HAP-1 (cell line): ENCODE measurements at regions not wholly inside any gene's neighbourhood (a gene's known extent, or its start where the extent isn't known, plus 50 kb on each side); places are given as distances from the start of the nearest gene placed in this dataset.
"Not testable (repeated sequence)": the region's sequence is repeated elsewhere in the genome, so short reads cannot be mapped to it uniquely, and the experiment has no call there.

Experiments used
- DNase-seq, 2 experiments: peaks; one replicate each; pipeline ENCODE4 v3.0.0-alpha.2; 2016 to 2020; ENCODE audit warnings: low spot score in 2 of 2
- H3K27me3 ChIP-seq: fragments of 250-450 bp; sonication (Bioruptor Pico); 2 replicates; pipeline ENCODE4 v1.5.1; 2020; ENCODE audit warnings: low read depth, mild to moderate bottlenecking, moderate library complexity
- H3K36me3 ChIP-seq: fragments of 250-450 bp; sonication (Bioruptor Pico); replicated peaks from 2 replicates; pipeline ENCODE4 v1.5.1; 2020; ENCODE audit warnings: mild to moderate bottlenecking
- H3K4me1 ChIP-seq: fragments of 250-450 bp; sonication (Bioruptor Pico); 2 replicates; pipeline ENCODE4 v1.5.1; 2020; ENCODE audit warnings: mild to moderate bottlenecking
- H3K4me3 ChIP-seq: fragments of 250-450 bp; sonication (Bioruptor Pico); 2 replicates; pipeline ENCODE4 v1.5.1; 2020; ENCODE audit warnings: mild to moderate bottlenecking, moderate library complexity
- H3K9me3 ChIP-seq: fragments of 250-450 bp; sonication (Bioruptor Pico); 2 replicates; pipeline ENCODE4 v1.5.1; 2020; ENCODE audit warnings: mild to moderate bottlenecking, moderate library complexity
- in situ Hi-C: fragments of 300-500 bp; cut with MboI; formaldehyde crosslinking; loops from 3 replicates; pipeline ENCODE4 v1.14.3; 2020; ENCODE audit warnings: low sequenced_read_pairs, inconsistent platforms, mixed read lengths

DNA sequence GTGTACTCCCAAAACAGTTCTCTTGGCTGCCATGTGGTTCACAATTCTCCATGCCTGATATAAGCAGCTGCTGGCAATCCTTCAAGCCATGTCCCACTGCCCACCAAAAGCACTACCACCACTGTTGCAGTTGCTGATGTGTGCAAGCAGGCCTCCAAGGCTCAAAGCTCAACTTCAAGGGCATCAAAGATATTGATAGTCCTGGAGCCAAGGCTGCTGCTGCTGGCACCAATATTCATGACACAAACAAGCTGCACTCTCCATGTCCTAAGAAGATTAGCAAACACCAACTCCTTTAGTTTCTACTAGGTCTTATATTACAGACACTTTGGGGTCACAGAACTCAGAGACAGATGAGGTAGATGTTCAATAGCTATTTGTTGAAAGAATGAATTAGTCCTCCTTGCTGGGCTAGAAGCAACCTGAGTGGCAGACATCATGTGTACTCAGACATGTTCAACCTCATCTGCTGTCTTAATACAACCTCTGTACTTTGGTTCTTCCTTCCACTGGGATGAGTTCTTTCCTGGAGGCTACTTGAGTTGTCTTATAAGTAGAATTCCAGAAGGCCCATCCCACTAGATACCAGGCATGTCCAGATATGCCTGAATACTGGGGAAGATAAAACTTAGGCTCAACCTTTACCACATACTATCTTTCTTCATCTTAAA lies 104.5 kb upstream of the UGP2 start:
- Histone ChIP-seq H3K27me3 (no peaks in the 10 kb centered on the region), H3K4me1 (no peaks in the 10 kb centered on the region; the same call in 1 of the 2 replicates), H3K36me3 (no peaks in the 10 kb centered on the region), H3K9me3 (no peaks in the 10 kb centered on the region), H3K4me3 (no peak overlapping the region)
- in situ Hi-C loops, result no loop called here
- DNase-seq, result no peak

DNA sequence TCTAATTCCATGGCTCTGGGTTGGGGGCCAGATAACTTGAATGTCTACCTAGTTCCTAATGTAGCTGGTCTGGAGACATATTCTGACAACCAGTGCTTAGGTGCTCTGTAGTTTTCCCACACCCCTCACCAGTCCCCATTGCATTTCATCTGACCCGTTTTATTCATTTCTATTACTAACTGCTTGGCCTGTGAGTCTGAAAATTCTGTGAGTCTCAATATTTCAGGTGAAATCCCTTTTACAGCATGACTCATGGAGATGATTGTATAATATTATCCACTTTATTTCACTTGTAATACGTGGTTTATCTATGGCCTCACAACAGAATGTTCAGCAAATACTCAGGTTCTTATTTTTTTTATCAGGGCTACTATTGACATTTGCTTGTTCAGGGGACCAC lies 103.7 kb upstream of the UGP2 start:
- no peaks in the 10 kb centered on the region; the same call in 1 of the 2 replicates for H3K4me1 ChIP-seq
- no peaks in the 10 kb centered on the region for H3K27me3 ChIP-seq
- H3K4me3 ChIP-seq, result no peak overlapping the region
- no peaks in the 10 kb centered on the region for H3K36me3 ChIP-seq
- no peak for DNase-seq
- in situ Hi-C loops, result no loop called here
- H3K9me3 ChIP-seq, result no peaks in the 10 kb centered on the region

DNA sequence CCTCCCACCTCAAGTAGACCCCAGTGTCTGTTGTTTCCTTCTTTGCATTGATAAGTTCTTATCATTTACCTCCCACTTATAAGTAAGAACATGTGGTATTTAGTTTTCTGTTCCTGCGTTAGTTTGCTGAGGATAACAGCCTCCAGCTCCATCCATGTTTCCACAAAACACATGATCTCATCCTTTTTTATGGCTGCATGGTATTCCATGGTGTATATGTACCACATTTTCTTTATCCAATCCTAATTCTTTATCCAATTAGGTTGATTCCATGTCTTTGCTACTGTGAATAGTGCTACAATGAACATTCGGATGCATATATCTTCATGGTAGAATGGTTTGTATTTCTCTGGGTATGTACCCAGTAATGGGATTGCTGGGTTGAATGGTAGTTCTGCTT lies 102.5 kb upstream of the UGP2 start:
- H3K4me3 ChIP-seq, DNase-seq, H3K4me1 ChIP-seq, in situ Hi-C loops, H3K9me3 ChIP-seq, H3K36me3 ChIP-seq, H3K27me3 ChIP-seq: not testable (repeated sequence)

DNA sequence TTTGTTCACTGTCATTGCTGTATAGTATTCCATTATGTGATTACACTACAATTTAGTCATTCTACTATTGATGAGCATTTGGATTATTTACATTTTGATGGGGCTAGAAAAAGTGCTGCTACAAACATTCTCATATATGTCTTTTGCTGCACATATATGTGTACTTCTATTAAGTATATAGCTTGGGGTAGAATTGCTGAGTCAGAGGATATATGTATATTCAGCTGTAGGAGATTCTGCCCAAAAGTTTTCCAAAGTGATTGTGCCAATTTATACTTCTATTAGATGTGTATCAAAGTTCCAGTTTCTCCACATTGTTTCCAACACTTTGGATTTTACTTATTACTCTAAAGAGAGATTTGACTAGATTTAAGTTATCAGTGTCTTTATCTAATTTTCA lies 101.7 kb upstream of the UGP2 start:
- H3K9me3 ChIP-seq, result no peaks in the 10 kb centered on the region
- no peaks in the 10 kb centered on the region; the same call in 1 of the 2 replicates for H3K4me1 ChIP-seq
- no peaks in the 10 kb centered on the region for H3K27me3 ChIP-seq
- in situ Hi-C loops, result no loop called here
- no peaks in the 10 kb centered on the region for H3K36me3 ChIP-seq
- H3K4me3 ChIP-seq, result no peak overlapping the region
- DNase-seq, result no peak

DNA sequence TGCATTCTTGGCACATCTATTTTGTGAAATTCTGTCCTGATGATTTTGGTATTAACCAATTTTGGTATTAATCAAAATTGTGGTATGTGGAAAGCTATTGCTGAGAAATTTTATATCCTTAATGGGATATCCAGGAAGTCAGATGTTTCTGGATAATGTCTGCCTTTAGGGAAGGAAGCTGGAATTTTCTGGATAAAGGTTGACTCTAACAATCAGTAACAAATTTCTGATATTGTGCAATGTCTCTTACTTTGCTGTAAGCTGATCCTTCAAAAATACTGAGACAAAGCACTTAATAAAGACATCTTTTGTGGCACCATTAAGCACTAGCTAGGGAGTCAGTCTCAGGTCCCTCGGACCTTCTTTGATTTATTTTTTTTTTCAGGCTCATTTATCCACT lies 100.8 kb upstream of the UGP2 start:
- Histone ChIP-seq H3K36me3 (no peaks in the 10 kb centered on the region), H3K4me1 (no peaks in the 10 kb centered on the region), H3K4me3 (no peak overlapping the region), H3K27me3 (no peaks in the 10 kb centered on the region), H3K9me3 (no peaks in the 10 kb centered on the region)
- in situ Hi-C loops, result no loop called here
- DNase-seq, result no peak

DNA sequence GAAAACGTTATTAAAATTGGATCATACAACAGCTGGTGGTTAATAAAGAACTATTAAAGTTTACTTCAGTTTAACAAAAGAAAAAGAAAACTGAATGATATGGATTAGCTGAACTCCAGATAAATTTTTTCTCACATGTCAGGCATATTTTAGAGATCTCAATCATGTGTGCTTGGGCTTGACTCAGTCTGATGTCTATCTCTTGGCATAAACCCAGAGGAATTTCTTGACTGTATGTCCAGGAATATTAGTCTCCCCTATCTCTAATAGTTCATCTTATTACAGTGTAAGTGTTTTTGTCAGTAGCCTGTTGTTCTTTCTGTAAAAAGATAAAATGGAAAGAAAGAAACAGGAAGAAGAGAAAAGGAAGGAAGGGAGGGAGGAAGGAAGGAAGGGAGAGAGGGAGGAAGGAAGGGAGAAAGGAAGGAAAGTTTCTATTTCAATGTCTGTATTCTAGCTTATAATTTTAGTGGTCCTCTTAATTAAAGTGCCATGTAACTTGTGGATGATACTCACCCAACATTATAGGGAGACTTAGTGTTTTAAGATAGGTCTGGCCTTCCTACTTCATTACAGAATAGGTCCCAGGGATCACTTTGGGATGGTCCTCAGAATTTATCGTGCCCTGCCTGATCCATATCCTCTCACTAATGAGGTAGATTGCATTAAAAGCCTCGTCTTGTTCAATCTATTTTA lies 99.7 kb upstream of the UGP2 start:
- DNase-seq, result no peak
- in situ Hi-C loops, result no loop called here

DNA sequence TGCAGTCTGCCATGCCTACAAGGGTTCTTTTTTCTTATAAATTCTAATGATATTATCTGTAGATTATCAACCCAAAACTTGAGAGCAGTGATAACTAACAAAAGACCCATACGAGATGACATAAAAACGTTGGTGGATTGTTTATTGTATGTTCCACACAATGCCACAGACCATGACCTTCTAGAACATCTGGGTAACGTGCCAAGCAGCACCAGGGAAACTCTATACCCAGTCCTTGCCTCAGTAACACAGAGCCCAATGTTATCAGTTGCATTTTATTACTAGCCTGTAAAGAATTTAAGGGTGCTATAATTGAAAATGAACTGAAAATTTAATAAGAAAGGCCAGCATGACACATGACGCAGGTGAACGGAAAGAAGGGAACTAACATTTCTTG lies 99.1 kb upstream of the UGP2 start:
- Histone ChIP-seq H3K4me1 (no peaks in the 10 kb centered on the region), H3K27me3 (no peaks in the 10 kb centered on the region), H3K9me3 (no peaks in the 10 kb centered on the region), H3K36me3 (no peaks in the 10 kb centered on the region), H3K4me3 (no peak overlapping the region)
- no peak for DNase-seq
- in situ Hi-C loops, result no loop called here

More for the DNA sequence above, 99.7 kb upstream of the UGP2 start:
- Histone ChIP-seq H3K27me3 (no peaks in the 10 kb centered on the region), H3K4me1 (no peaks in the 10 kb centered on the region), H3K4me3 (no peak overlapping the region), H3K36me3 (no peaks in the 10 kb centered on the region), H3K9me3 (no peaks in the 10 kb centered on the region)

DNA sequence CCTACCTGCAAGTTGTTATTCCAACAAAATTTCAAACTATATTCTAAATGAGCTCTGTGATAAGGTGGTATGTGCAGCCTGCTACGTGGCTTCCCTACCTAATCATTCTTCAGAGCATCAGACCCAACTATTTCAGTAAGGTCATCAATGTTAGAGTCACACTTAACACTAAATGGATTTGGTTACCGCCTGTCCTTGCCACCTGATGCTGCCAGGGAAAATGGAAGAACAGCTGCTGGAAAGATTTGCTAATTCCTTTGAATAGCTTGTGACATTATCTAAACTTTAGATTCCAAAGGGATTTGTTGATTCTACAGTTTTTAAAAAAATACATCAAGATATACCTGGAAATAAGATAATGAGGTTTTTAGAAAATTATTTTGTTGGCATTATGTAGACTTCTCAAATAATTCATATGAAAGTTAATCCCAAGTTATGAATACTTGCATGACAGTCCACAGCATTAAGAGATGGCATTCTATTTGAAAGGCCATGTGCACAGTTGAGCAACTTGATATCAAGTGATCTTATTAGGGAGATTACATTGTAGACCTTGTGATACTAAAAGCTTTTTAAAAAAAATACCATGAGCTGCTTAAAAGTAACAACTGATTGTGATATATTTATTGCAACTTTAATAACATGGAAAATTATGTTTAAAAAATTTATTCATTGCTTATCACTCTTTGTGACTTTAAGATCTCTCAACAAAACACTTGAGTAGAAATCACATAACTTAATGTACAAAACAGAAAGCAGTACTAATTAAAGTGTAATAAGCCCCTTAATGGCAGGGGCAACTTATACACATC lies 98.3 kb upstream of the UGP2 start:
- no peak for DNase-seq
- H3K36me3 ChIP-seq, result no peaks in the 10 kb centered on the region
- H3K27me3 ChIP-seq, result no peaks in the 10 kb centered on the region
- no peaks in the 10 kb centered on the region for H3K9me3 ChIP-seq
- in situ Hi-C loops, result no loop called here
- no peaks in the 10 kb centered on the region for H3K4me1 ChIP-seq
- H3K4me3 ChIP-seq, result no peak overlapping the region

DNA sequence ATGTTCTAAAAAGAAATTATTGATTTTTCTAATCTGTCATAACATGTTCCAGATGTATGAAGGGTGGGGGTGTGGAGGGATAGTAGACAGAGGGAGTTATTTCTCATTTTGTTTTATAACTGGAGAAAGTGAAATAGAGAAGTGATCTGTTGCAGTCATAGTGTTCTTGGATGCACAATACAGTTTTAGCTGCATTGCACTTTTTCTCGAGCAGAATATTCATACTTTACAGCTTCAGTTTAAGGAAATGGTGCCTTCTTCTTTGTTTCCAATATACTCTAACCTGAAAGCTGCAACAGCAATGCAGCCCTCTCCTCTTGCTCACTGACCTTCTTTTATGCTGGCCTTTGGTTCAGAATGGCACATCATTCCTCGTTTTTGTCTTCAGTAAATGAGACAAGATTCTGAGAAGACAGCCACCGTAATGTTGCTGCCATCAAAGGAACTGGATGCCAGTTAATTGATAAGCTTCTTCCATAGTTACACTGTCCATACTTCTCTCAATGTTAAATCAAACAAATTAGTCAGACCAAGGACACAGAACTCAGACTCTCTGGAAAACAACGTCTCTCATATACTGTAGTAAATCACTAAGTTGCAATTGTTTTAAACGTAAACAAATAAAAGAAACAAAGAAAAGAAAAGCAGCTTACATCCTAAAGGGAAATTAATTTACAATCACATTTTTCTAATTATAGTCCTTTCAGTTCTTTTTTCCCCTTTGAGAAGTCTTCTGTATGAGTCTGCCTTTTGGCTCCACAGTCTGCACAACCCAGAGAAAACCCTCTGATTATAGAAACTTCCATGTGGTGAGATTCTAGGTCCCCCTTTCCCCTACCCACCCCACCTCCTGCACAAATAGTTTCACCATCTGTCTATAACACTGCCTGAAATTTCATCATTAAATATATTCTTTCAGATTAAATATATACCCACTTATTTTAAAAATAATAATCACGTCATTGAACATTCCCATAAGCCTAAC lies 97.4 kb upstream of the UGP2 start:
- in situ Hi-C loops, result no loop called here
- no peaks in the 10 kb centered on the region for H3K9me3 ChIP-seq
- no peaks in the 10 kb centered on the region for H3K4me1 ChIP-seq
- H3K27me3 ChIP-seq, result no peaks in the 10 kb centered on the region
- H3K36me3 ChIP-seq, result no peaks in the 10 kb centered on the region
- DNase-seq, result no peak
- H3K4me3 ChIP-seq, result no peak overlapping the region

DNA sequence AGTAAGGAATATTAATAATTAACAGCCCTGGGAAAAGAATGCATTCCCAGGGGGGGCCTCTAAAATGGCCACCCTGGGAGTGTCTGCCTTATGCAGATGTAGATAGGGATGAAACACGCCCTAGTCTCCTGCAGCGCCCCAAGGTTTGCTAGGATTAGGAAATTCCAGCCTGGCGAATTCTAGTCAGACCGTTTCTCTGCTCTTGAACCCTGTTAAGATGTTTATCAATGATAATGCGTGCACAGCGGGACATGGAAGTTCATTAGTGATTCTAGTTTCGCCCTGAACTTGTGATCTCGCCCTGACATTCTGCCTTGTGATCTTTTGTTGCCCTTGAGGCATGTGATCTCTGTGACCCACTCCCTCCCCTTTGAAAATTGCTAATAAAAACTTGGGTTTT lies 95.1 kb upstream of the UGP2 start:
- H3K9me3 ChIP-seq, DNase-seq, in situ Hi-C loops, H3K4me1 ChIP-seq, H3K4me3 ChIP-seq, H3K27me3 ChIP-seq, H3K36me3 ChIP-seq: not testable (repeated sequence)

DNA sequence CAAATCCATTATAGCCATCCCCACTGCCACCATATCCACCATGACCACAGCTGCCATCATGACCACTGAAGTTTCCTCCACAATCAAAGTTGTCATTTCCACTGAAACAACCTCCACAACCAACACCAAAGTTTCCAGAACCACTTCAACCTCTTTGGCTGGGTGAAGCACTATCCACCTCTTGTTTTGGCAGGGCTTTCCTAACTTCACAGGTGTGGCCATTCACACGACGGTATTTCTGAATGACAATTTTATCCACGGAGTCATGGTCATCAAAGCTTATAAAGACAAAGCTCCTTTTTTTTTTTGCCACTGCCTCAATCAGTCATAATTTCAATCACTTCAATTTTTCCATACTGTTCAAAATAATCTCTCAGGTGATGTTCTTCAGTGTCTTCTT lies 89.8 kb upstream of the UGP2 start:
- Histone ChIP-seq H3K36me3 (no peaks in the 10 kb centered on the region), H3K4me3 (no peak overlapping the region), H3K4me1 (peaks cover 7% of the 10 kb centered on the region), H3K9me3 (no peaks in the 10 kb centered on the region), H3K27me3 (no peaks in the 10 kb centered on the region)
- no peak for DNase-seq
- in situ Hi-C loops, result no loop called here

DNA sequence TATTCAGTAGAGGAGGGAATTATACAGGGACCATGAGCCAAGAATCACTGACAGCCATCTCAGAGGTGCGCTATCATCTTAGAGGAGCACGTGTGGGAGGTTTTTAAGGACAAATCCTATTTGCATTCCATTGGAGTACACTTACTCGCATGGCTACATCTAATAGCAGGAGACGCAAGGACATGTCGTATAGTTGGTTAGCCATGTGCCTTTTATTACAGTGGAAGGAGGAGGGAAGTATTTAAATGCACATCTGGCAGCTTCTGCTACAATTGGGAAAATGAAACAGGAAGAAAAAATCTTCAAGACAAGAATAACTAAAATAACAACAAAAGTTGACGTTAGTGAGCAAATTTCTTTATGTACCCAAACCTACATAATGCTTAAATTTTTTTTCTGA lies 86.5 kb upstream of the UGP2 start:
- Histone ChIP-seq H3K9me3 (no peaks in the 10 kb centered on the region), H3K27me3 (no peaks in the 10 kb centered on the region), H3K4me1 (peaks cover 7% of the 10 kb centered on the region), H3K4me3 (no peak overlapping the region), H3K36me3 (no peaks in the 10 kb centered on the region)
- in situ Hi-C loops, result no loop called here
- DNase-seq, result no peak

DNA sequence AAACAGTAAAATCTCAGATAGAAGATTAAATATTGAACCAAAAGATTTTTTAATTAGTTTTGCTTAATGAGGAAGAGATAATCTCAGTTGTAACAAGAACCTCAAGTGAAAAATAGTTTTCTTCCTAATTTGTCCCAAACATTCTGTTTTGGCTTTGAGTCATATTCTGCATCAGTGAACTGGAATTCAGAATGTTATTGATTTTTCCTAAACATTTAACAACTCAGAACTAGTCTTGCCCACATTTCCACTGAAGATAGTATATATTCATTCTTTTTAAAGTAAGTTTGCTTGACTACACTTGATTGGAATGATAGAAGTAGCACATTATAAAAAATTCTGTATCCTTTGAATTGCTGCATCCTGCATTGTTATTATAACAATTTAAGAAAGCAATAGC lies 85.7 kb upstream of the UGP2 start:
- no peaks in the 10 kb centered on the region for H3K9me3 ChIP-seq
- no peak overlapping the region for H3K4me3 ChIP-seq
- in situ Hi-C loops, result no loop called here
- H3K36me3 ChIP-seq, result no peaks in the 10 kb centered on the region
- H3K27me3 ChIP-seq, result no peaks in the 10 kb centered on the region
- DNase-seq, result no peak
- H3K4me1 ChIP-seq, result peaks cover 7% of the 10 kb centered on the region
